Activated CD8-positive, alpha-beta memory T cell treated with anti-CD3 and anti-CD28 coated beads, Interleukin-2, amount 50 U/mL, for 1 hour (primary cell): ENCODE measurements at regions not wholly inside any gene's neighbourhood (a gene's known extent, or its start where the extent isn't known, plus 50 kb on each side); places are given as distances from the start of the nearest gene placed in this dataset.

ENCODE experiments used
- DNase-seq: peaks from one replicate; pipeline ENCODE4 v3.0.0-alpha.2; 2020; ENCODE audit errors: extremely low read depth

DNA sequence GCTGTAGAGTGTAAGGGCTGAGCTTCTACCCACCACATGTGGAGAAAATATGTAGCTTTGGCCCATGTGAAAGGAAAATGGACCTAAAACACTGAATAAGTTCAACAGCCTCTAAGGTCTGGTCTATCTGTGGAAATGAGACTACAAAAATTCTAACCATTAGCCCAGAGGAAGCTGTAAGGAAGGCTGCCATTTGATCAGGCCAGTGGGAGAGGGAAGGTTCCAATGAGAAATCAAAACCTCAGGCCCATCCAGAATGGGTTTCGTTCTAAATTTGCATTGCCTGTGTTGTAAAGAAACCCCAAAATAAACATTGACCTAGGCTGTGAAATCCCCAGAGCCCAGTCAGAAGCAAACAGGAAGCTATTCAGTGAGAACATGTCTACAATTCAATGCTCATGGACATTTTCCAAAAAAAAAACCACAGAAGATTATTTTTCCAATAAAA lies 320.4 kb upstream of the SLC7A11 start:
- no peak for DNase-seq

DNA sequence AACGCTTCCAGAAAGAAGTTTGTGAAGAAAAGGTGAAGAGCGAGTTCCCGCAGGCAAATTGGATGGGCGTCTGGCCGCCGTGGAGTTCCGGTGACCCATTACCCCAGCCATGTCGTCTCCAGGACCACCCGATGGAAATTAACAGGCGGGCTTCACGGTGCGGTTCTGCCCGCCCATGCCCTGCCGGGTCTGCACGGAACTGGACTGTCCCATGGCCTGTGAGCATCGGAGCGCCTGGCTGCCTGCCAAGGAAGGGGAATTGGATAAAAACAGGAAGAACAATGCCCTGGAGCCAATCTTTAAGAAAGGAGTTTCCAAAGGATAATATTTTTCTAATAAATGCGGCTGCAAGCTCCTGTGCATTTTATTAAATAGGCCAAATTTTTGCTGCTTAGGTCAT lies 319.8 kb upstream of the SLC7A11 start:
- no peak for DNase-seq

DNA sequence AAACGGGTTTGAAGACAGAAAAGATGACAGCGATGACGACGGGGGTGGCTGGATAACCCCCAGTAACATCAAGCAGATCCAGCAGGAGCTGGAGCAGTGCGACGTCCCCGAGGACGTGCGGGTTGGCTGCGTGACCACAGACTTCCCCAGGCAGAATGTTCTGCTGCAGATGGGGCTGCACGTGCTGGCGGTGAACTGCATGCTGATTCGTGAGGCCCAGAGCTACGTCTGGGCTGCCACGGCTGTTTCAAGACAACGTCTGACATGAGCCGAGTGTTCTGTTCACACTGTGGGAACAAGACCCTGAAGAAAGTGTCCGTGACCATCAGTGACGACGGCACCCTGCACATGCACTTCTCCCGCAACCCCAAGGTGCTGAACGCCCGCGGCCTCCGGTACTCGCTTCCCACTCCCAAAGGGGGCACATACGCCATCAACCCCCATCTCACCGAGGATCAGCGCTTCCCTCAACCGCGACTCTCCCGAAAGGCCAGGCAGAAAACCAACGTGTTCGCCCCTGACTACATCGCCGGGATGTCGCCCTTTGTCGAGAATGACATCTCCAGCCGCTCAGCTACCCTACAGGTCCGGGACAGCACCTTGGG lies 319.2 kb upstream of the SLC7A11 start:
- DNase-seq: no peak

DNA sequence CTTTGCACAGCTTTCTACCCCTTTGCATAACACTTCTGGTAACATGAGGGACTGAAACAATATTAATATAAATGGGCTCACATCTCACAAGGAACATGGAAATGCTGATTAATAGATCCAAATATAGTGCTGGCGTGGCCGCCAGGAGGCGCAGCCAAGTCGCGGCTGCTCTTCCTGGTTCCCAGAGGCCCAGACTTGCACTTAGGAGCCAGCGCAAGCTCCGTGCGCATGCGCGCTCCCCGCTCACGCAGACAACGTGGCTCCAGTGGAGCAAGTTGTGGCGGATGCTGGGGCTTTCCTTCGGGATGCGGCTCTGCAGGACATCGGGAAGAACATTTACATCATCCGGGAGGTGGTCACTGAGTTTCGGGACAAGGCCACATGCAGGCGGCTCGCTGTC lies 318.3 kb upstream of the SLC7A11 start:
- no peak for DNase-seq

DNA sequence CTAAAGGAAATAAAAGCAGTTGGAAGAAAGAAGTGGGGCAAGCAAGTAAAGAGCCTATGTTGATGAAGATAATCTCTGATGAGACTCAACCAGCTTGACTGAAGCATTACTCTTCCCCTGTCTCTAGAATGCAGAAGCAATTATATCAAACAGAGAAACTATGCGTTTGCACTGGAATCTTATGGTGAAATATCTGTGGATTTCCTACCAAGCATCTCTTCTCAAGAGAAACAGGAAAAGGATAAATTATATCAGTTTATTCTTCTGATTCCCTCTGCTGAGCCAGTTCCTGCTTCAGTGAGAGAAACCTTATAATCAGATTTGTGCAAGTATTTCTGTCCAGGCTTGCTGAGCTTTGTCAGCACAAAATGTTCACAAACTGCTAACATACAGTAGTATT lies 316.7 kb upstream of the SLC7A11 start:
- DNase-seq: no peak

DNA sequence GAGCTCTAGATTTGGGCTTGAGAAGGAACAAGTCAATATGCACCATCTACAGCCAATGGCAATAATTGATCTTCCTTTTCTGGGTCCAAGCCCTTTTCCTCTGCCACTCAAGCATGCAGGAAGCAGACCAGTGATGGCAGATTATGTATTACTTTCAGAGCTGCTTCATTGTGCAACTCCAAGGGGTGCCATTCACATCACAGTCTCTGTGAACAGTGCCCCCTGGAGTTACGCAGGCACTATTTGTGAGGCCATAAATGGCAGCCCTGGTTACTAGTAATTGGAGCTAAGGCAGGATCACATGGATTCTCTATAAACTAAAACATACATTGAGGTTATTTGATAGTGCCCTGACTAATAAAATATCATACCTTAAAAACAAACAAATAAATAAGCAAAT lies 313.4 kb upstream of the SLC7A11 start:
- DNase-seq: no peak

DNA sequence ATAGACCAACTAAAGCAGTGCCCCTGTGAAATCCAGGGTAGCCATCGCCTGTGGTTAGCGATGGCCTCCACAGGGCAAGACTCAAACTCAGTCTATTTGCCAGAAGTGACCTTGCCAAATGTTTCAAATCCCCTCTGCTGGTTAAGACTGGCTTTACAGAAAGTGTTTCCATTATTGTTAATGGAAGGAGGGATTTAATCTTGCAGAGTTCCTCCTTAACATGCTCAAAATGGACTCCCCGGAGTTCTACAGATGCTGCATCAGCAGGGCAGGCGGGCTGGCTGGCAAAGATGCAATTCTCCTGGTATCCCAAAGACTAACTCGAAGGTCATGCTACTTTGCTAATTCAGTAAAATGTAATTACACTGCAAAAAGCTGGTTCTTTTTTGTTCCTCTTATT lies 313.0 kb upstream of the SLC7A11 start:
- DNase-seq: no peak

DNA sequence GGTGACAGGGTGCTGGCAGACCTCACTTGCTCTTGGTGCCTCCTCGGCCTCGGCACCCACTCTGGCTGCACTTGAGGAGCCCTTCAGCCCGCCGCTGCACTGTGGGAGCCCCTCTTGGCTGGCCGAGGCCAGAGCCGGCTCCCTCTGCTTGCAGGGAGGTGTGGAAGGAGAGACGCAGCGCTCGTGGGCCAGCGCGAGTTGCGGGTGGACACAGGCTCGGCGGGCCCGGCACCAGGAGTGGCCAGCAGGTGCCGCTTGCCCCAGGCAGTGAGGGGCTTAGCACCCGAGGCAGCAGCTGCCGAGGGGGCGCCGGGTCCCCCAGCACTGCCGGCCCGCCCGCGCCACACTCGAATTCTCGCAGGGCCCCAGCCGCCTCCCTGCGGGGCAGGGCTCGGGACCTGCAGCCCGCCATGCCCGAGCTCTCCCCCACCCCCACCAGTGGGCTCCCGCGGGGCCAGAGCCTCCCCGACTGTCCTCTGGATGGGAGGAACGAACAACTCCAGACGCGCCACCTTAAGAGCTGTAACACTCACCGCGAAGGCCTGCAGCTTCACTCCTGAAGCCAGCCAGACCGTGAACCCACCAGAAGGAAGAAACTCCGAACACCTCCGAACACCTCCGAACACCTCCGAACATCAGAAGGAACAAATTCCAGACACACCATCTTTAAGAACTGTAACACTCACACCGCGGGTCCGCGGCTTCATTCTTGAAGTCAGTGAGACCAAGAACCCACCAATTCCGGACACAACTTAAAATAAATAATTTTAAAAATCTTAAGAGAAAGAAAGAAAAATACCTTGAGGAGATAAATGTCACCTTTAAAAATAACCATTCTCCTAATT lies 311.1 kb upstream of the SLC7A11 start:
- no peak for DNase-seq

DNA sequence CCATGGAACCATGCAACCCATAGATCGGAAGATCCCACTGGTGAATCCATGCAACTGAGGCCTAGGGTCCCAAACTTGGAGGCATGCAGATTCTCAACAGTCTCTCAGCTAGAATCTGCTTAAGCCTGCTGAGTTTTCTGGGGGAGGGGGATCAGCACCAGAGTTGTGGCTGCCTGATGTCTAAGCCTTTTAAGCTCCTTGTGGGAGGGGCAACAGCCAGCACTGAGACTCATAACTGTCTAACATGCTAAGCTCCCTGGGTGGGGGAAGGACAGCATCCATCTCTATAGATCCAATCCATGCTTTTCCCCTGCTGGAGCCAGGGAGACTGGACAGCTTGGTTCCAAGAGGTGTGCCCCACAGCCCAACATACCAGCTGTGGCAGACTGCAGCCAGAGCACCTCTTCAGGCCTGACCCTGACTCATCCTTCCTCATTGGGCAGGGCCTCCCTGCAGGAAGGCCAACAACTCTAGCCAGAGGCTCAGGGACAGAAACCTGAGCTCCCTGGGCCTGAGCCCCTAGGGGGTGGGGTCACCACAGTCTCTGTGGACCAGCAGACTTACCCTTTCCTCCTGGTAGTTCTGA lies 300.1 kb upstream of the SLC7A11 start:
- DNase-seq: no peak

DNA sequence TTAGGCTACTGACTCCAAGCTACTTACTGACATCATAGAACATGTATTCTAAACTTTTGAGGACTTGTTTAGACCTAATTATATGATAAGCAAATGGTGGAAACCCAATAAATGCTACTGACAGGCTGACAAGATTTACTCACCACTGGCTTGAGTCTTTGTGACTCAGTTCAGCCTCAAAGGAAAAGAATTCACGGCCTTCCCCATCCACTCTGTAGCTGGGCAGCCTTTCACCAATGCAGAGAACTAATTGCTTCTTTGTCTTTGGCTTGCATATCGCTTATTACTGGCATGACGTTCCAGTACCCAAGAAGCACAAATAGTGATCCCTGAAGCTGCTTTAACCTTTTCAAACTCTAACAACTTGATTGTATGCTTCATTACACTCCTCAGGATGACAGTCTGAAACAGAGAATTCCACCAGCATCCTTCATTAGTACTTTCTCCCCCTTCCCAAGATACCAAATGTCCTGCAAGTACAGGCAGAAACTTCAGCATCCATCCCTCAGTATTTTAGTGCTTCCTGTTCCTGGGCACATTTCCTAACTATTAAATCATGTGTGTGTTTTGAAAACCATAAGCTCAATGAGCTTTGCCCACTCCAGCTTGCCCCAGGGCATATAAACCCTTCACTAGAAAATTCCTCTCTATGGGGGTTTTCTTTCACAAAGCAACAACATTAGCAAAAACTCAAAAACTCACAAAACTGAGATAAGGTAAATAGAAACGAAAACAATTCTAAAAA lies 298.1 kb upstream of the SLC7A11 start:
- DNase-seq: no peak

DNA sequence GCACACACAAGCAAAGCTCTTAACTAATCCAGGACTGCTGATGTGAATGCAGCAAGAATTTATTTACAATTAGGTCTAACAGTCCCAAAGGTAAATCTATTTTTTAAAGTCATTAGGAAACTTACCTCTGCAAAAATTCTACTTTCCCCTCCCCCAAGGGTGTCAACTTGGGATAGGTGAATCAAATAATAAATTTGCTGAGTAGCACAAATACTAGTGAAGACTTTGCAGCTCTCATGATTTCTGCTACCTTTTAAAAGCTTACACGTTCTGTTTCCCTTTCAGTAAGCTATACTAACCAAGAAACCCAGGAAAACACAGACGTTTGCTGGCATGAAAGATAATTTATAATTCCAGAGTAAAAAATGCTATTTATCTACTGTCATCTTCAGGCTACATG lies 296.6 kb upstream of the SLC7A11 start:
- DNase-seq: no peak

DNA sequence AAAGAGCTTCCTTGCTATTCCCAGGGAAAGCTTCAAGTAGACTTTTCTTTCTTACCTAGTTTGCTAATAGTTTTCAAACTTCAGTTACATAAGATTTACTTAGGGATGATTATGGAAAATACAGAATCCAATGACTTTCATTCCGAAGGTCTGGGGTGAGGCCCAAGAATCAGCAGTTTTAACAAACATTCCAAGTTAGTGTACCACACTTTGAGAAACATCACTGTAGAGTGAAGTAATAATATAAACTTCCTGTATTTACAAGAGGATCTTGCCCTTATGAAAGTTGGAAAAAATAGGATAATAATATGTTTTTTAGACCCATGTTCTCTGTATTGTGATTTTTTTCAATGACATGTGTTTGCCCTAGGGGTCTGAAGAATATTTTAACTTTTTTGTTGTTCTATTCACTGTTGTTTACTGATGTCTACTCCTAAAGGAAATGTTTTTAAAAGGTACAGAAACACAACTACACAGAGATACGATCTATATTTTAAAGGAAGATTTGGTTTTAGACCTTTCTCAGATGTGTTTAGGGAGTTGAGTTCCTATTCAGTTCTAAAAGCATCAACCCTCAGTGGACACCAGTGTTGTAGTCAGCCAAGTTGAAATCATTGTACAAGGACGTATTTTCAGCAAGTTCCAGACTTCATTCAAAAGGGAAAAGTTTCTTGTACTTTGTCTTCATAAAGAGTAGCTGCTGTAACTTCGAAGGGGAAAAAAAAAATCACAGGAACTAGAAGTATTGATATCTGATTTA lies 295.8 kb upstream of the SLC7A11 start:
- no peak for DNase-seq

DNA sequence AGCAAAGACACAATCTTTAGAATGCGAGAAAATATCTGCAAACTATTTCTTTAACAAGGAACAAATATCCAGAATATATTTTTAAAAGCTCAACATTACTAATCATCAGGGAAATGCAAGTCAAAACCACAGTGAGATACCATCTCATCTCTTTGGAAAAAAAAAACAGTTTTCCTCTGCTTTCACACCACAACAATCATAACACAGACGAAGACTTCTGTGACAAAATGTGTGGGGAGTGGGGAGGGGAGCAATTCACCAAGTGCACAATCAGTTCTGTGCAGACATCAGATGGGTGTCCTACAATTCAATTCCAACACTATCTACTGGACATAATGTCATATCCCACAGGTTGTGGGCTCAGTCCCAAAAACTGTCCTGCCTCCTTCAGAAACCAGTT lies 293.2 kb upstream of the SLC7A11 start:
- no peak for DNase-seq

DNA sequence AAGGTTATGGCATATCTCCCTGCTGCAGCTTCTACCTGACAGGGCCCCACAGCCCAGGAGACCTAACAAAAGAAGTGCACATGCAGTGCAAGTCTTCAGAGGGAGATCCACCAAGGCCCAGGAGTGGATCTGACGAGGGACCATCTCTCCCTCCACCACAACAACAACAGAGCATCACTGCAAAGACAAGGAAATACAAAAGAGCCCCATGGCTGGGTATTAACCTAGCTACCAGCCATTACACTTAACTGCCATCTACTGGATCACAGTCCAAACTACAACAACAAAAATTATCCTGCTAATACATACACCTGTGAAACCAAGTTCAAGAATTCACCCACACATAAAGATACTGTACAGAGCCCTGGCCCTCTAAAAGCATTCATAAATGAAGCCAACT lies 280.2 kb upstream of the SLC7A11 start:
- DNase-seq: no peak

DNA sequence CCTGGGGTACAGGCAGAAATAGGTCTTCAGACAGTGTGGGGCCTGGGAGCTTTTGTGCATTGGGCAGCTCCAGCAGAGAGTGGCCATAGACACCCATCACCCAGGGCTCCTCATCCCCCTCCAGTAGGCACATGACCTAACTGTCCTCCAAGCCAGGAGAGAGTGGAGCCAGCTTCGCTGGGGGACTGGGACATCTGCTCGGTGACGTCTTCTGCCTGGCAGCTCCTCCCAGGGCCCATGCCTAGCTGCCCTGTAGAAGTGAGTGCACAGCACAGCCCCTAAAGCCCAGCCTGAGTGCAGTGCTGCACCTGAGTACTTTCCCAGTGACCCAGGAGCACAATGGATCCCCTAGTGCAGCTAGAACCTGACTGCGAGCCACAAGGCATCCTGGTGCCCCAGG lies 279.7 kb upstream of the SLC7A11 start:
- DNase-seq: no peak

DNA sequence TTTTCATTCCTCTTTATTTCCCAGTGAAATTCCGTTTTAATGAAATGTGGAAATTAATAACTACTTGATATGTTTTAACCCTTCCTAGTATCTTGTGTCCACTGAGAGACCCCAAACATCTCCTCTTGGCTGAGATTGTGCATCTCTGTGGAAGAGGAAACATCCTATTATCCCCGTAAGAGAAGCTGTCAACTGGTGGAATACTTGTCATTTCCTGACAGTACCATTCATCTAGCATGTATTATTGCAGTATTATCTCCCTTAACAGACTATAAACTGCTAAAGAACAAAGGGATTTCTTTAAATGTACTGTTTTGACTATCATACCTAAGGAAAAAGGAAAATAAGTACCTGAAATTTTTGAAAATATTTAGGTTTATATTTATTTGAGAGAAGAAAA lies 277.3 kb upstream of the SLC7A11 start:
- no peak for DNase-seq

DNA sequence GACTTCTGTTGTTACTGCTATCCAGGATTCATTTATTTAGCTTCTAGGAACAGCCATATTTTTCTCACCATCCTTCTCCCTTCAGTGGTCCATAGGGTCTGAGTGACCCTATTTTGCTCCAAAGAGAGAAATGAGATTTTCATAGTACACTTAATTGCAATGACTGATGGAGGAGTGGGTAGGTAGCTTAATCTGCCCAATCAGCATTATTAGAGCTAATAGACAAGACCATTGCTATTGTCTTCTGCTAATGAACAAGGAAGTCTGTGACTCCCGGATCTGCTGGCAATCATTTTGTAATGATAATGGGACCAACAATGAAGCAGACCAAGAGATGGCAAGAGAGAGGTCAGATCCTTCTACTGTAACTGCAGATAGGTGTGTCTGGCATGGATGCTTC lies 271.4 kb upstream of the SLC7A11 start:
- no peak for DNase-seq

DNA sequence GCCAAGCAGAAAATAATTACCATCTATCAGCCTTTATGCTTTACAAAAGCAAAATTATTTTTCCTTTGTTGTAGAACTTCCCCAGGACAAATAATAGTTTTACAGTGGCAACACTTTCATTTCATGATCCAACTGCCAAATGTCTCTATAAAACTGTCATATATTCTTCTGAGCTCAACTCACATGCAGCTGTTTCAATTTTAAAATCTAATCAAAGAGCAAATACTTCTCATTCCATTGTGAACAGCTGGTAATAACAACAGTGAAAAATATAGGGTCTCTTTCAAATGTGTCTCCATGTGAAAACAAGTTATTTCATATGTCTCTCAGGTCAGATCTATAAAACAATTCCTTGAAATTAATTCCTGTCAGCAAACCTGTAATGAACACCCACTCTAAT lies 270.6 kb upstream of the SLC7A11 start:
- DNase-seq: no peak

DNA sequence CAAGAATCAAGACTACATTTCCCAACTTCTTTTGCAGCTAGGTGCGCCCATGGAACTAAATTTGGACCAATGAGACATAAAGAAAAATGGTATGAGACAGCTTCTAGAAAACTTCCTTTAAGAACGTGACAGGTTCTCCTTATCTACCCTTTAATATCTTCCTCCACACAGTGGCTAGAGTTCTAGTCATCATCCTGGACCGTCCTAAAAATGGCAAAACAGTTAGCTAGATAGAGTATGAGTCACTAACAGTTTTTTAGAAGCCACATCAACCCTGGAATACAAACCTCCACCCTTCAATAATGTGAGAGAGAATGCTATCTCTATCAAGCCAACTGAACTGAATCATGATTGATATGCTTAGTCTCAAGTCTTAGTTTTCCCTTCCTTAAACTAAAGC lies 267.9 kb upstream of the SLC7A11 start:
- no peak for DNase-seq

DNA sequence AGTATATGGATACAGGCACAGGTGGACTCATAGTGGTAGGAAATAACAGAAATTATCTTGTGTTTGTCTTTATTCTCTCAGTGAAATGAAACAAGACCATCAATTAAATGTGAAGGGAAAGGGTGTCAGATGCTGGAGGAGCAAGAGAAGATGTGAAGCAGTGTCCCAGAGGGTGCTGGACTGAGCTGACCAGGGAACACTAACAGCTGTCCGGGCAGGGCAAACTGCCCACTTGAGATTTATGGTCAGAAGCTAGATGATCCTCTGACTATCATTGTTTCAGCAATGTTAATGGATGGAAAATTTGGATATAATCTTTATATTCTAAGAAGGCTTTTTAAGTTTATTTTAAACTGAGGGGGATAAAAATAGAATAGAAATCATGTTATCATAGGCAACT lies 267.2 kb upstream of the SLC7A11 start:
- no peak for DNase-seq

DNA sequence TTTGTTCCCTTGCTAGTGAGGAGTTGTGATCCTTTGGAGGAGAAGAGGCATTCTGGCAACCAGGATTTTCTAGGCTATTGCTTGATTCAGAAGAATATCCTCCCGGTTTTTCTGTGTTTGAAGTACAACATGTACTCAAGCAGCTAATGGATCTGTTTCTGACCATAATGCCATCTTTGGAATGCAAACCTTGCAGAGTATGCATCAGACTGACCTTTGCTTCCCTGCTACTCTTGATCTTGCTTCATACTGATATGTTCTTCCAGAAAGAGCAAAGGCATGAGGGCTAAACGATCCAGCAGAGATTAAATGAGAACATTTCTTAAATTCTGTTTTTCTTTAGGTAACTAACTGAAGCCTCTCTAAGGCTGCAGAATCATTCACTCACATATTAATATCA lies 265.4 kb upstream of the SLC7A11 start:
- DNase-seq: no peak

DNA sequence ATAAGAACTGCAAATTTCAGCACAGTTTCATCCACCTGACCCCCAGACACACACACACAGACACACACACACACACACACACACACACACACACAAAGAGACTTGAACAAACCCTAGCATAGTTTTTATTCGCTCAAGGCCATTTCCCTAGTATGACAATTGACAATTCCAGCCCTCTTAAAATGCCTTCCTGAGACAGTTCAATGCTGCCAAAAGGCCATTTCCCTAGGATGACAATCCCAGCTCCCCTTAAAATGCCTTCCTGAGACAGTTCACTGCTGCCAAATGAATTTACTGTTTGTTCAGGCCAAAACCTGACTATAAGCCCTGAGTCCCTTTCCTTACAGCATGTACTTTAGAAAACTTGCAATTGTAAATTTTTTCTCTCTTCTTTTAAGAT lies 259.5 kb upstream of the SLC7A11 start:
- no peak for DNase-seq
